ENCODE measurements at regions not wholly inside any gene's neighbourhood (a gene's known extent, or its start where the extent isn't known, plus 50 kb on each side); places are given as distances from the start of the nearest gene placed in this dataset.

- Histone ChIP-seq H3F3A (ENCODE audit: insufficient read depth, low read length) (no peaks in the 10 kb centered on the region), H2AFZ (ENCODE audit: low read length) (no peak overlapping the region), H3K27ac (ENCODE audit: low read depth, low read length, poor library complexity, severe bottlenecking) (no peak overlapping the region), H3K4me2 (ENCODE audit: low read length) (no peak overlapping the region), H3K9ac (ENCODE audit: low read length) (no peak overlapping the region), H3K79me2 (ENCODE audit: insufficient read depth, low read length) (no peaks in the 10 kb centered on the region), H3K36me3 (ENCODE audit: insufficient read depth, low read length) (no peaks in the 10 kb centered on the region), H3K4me3 (ENCODE audit: low read depth, low read length, poor library complexity, severe bottlenecking) (no peak overlapping the region), H3K27me3 (ENCODE audit: insufficient read depth, low read length) (no peaks in the 10 kb centered on the region), H3K9me2 (ENCODE audit: low read depth, low read length) (no peaks in the 10 kb centered on the region), H3K4me1 (ENCODE audit: insufficient read depth, low read length, severe bottlenecking) (no peaks in the 10 kb centered on the region), H3K9me3 (ENCODE audit: low read length) (no peaks in the 10 kb centered on the region), H4K20me1 (ENCODE audit: insufficient read depth, low read length) (no peaks in the 10 kb centered on the region)
- no peak for TF ChIP-seq EZH2 (IDR thresholded peaks at IDR 0.05; ENCODE audit: borderline replicate concordance, low read length)
- TF ChIP-seq CTCF (IDR thresholded peaks at IDR 0.05; ENCODE audit: low read length) = no peak
These were observed 289.3 kb upstream of the RORA start for GRCh38 chr15:61518191-61518950.

- H2AFZ ChIP-seq (ENCODE audit: low read length) = no peak overlapping the region
- no peaks in the 10 kb centered on the region for H3K27me3 ChIP-seq (ENCODE audit: insufficient read depth, low read length)
- H3F3A ChIP-seq (ENCODE audit: insufficient read depth, low read length) = no peaks in the 10 kb centered on the region
- no peak overlapping the region for H3K4me2 ChIP-seq (ENCODE audit: low read length)
- no peak overlapping the region for H3K4me3 ChIP-seq (ENCODE audit: low read depth, low read length, poor library complexity, severe bottlenecking)
- H3K9ac ChIP-seq (ENCODE audit: low read length) = no peak overlapping the region
- H3K4me1 ChIP-seq (ENCODE audit: insufficient read depth, low read length, severe bottlenecking) = no peaks in the 10 kb centered on the region
- H4K20me1 ChIP-seq (ENCODE audit: insufficient read depth, low read length) = no peaks in the 10 kb centered on the region
- H3K79me2 ChIP-seq (ENCODE audit: insufficient read depth, low read length) = no peaks in the 10 kb centered on the region
- H3K9me2 ChIP-seq (ENCODE audit: low read depth, low read length) = no peaks in the 10 kb centered on the region
- H3K27ac ChIP-seq (ENCODE audit: low read depth, low read length, poor library complexity, severe bottlenecking) = no peak overlapping the region
- no peaks in the 10 kb centered on the region for H3K36me3 ChIP-seq (ENCODE audit: insufficient read depth, low read length)
- TF ChIP-seq CTCF (IDR thresholded peaks at IDR 0.05; ENCODE audit: low read length) (no peak), EZH2 (IDR thresholded peaks at IDR 0.05; ENCODE audit: borderline replicate concordance, low read length) (no peak)
- H3K9me3 ChIP-seq (ENCODE audit: low read length) = no peaks in the 10 kb centered on the region
These were observed 288.7 kb upstream of the RORA start for GRCh38 chr15:61517776-61518175.

- Histone ChIP-seq H3K27me3 (ENCODE audit: insufficient read depth, low read length) (no peaks in the 10 kb centered on the region), H3F3A (ENCODE audit: insufficient read depth, low read length) (no peaks in the 10 kb centered on the region), H4K20me1 (ENCODE audit: insufficient read depth, low read length) (no peaks in the 10 kb centered on the region), H3K36me3 (ENCODE audit: insufficient read depth, low read length) (no peaks in the 10 kb centered on the region), H3K79me2 (ENCODE audit: insufficient read depth, low read length) (no peaks in the 10 kb centered on the region), H3K27ac (ENCODE audit: low read depth, low read length, poor library complexity, severe bottlenecking) (no peak overlapping the region), H3K9me3 (ENCODE audit: low read length) (no peaks in the 10 kb centered on the region), H3K4me1 (ENCODE audit: insufficient read depth, low read length, severe bottlenecking) (no peaks in the 10 kb centered on the region), H3K4me3 (ENCODE audit: low read depth, low read length, poor library complexity, severe bottlenecking) (no peak overlapping the region), H3K4me2 (ENCODE audit: low read length) (no peak overlapping the region), H2AFZ (ENCODE audit: low read length) (no peak overlapping the region), H3K9ac (ENCODE audit: low read length) (no peak overlapping the region), H3K9me2 (ENCODE audit: low read depth, low read length) (no peaks in the 10 kb centered on the region)
- no peak for TF ChIP-seq EZH2 (IDR thresholded peaks at IDR 0.05; ENCODE audit: borderline replicate concordance, low read length)
- no peak for TF ChIP-seq CTCF (IDR thresholded peaks at IDR 0.05; ENCODE audit: low read length)
These were observed 288.2 kb upstream of the RORA start for GRCh38 chr15:61517335-61517734.
